Adipose tissue (tissue), 3 donors: ENCODE measurements at regions not wholly inside any gene's neighbourhood (a gene's known extent, or its start where the extent isn't known, plus 50 kb on each side); places are given as distances from the start of the nearest gene placed in this dataset.
"Not testable (repeated sequence)": the region's sequence is repeated elsewhere in the genome, so short reads cannot be mapped to it uniquely, and the experiment has no call there.

Source experiments
- H3K27ac ChIP-seq: one replicate; pipeline ENCODE4 v1.5.1; 2013; ENCODE audit warnings: low read depth, low read length
- WGBS, 3 donors: extraction: QIAGEN DNeasy Blood & Tissue Kit; methylation state at CpG; one replicate each; pipeline ENCODE4 v1.1.7; 2013; 5-methylcytosine and 5-hydroxymethylcytosine counted together
- donor health status: healthy with polysubstance abuse.
- donor health status: Bipolar disorder and iron deficiency.
- donor health status: healthy.

DNA sequence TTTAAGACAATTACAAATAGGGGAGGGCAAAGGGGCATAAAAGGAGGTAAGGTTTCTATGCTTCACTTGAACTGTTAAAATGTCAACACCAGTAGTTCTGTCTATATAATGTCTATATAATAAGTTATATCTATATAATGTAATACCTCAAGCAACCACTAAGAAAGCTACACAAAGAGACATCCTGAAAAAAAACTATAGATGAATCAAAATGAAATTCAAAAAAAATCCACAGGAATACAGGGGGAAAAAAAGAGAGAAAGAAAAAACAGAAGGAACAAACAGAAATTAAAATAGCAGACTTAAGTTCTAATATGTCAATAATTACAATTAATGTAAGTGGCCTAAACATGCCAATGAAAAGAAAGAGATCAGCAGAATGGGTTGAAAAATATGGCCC, 186.0 kb downstream of the KCTD15 start:
- H3K27ac ChIP-seq, result no peak overlapping the region

DNA sequence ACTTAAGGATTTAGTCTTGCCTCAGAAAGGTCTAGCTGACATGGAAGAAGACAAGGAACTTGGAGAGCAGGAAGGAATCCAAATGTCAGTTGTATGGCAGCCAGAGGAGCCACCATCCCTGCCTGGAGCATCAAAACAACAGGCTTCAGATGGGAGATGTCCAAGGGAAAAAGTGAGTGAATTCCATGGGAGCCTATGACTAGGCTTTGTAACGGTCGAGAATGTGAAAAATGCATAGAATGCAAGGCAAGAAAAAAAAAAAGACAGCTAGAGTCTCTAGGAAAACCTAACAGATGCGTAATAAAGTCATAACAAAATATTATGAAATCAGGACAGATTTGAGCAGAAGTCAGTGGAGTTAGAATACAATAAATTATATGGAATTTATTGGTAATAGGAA, 183.7 kb upstream of the LSM14A start:
- 70 to 74% (median 72%) methylated on average over 3 of the region's 3 CpGs for WGBS, 3 donors
- H3K27ac ChIP-seq, result no peak overlapping the region

- H3K27ac ChIP-seq, result no peak overlapping the region
- 48 to 53% (median 53%) methylated on average over 2 of the region's 2 CpGs for WGBS, 3 donors
Measured at GRCh38 chr19:33997690-33998089, 174.6 kb upstream of the LSM14A start.

- 28 to 40% (median 32%) methylated on average over 5 of the region's 5 CpGs for WGBS, 3 donors
- H3K27ac ChIP-seq, result no peak overlapping the region
Measured at GRCh38 chr19:33998302-33998701, 174.0 kb upstream of the LSM14A start.

- no peak overlapping the region for H3K27ac ChIP-seq
- 64 to 70% (median 66%) methylated on average over 4 of the region's 4 CpGs for WGBS, 3 donors
Measured at GRCh38 chr19:33998739-33999345, 173.5 kb upstream of the LSM14A start.

- no peak overlapping the region for H3K27ac ChIP-seq
- WGBS, 3 donors, result 48 to 63% (median 59%) methylated on average over 3 of the region's 3 CpGs
Measured at GRCh38 chr19:34017024-34017423, 155.3 kb upstream of the LSM14A start.

GRCh38 chr19:34017601-34018000, 154.7 kb upstream of the LSM14A start:
- WGBS, 3 donors, result 49 to 74% (median 73%) methylated on average over 5 of the region's 5 CpGs
- H3K27ac ChIP-seq, result no peak overlapping the region

DNA sequence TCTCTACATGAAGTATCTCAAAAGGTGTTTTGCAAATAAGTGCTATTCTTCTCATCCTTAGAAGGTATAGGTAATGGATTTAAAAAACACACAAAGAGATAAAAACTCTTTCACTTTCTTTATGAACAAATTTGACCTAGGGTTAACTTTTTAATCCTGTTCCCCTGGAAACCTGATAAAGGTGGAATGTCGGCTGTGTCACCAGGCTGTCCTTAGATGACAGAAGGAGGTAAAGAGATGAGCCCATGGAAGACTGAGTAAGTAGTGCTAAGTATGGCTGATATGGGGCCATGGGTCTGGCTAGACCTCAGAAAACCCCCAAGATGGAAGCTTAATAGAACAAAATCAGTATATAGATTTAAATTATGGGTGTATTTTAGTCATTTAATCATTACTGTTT, 153.8 kb upstream of the LSM14A start:
- H3K27ac ChIP-seq, result no peak overlapping the region
- WGBS, 3 donors, result 27 to 66% (median 59%) methylated on average over 1 of the region's 1 CpG

GRCh38 chr19:34023381-34023780, 148.9 kb upstream of the LSM14A start:
- H3K27ac ChIP-seq, result no peak overlapping the region
- WGBS, 3 donors, result 76 to 86% (median 84%) methylated on average over 5 of the region's 5 CpGs

DNA sequence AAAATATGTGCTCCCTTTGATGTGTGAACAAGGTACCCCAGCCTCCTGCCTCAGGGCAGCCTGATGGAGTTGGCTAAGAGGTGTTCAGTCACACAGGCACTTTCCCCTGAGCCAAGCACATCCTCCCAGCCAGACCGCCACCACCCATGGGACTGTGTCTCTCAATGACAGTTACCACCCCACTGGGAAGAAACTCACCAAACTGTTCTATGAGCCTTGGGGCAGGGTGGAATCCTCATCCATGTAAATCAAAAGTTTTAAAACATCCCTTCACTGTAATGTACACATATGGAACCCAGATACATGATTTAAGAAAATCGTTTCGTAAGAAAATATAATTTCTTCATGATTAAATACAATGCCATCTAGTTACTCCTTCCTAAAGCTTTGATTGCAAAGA, 138.4 kb upstream of the LSM14A start:
- WGBS, 3 donors, result 89 to 93% (median 92%) methylated on average over 3 of the region's 3 CpGs
- no peak overlapping the region for H3K27ac ChIP-seq

- H3K27ac ChIP-seq, result no peak overlapping the region
- 47 to 83% (median 70%) methylated on average over 2 of the region's 2 CpGs for WGBS, 3 donors
Measured at GRCh38 chr19:34034318-34034846, 137.9 kb upstream of the LSM14A start.

DNA sequence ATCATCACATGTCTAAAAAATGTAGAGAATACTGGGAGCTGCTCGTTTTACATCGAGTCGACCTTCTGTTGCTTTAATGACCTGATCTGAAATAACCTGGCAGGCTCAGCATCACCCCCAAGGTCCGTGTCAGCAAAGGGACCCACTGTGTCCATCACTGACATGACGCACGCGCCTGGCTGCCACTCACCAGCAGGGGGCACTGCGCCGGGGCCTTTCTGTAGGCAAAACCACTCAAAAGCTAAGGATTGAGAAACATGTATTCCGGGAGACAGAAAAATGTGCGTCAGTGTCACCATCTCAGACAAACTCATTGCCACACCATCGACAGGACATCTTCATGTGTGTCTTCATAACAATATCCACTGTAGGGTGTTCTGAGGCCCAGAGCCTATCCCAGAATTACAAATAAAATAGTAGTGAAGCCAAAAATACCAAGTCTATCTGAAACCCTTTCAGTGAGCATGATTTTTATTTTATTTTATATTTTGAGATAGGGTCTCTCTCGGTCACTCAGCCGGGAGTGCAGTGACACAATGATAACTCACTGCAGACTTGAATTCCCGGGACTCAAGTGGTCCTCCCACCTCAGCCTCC, 130.3 kb upstream of the LSM14A start:
- 21 to 26% (median 24%) methylated on average over 15 of the region's 15 CpGs for whole genome bisulfite sequencing, 3 donors
- no peak overlapping the region for H3K27ac ChIP-seq

DNA sequence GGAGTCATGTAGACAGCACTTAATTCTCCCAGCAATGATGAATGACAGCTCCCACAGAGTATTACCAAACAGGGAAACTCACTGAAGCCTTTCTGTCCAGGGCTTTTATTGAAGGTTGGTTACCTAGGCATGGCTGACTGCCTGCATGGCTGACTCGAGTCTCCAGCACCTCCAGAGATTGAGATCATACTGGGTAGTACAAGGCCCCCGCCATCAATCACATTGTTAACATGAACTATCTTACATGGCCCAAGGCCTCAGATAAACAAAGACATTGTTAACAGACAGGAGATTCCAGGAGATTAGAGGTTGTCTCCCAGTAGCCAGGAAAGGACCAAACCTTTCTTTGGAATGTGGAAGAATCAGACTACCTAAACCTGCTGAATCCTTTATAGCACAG, 128.3 kb upstream of the LSM14A start:
- WGBS, 3 donors, result 39 to 59% (median 55%) methylated on average over 2 of the region's 2 CpGs
- H3K27ac ChIP-seq, result no peak overlapping the region

DNA sequence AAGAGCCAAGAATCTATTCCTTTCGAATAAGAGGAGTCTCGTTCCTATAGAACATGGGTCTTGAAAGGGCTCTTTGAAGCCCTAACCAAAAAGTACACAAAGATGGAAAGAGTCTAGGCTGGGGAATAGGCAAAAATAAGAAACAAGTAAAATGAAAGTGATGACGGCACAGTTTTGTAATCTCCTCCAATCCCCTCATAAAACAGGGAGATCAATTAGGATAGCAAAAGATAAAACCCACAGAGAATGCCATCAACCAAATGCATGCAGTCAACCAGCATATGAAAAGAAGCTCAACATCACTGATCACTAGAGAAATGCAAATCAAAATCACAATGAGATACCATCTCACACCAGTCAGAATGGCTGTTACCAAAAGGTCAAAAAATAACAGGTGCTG, 122.4 kb upstream of the LSM14A start:
- H3K27ac ChIP-seq, result no peak overlapping the region
- 77 to 87% (median 85%) methylated on average over 3 of the region's 3 CpGs for WGBS, 3 donors

- not testable (repeated sequence) for H3K27ac ChIP-seq
- 78 to 92% (median 88%) methylated on average over 3 of the region's 3 CpGs for WGBS, 3 donors
Measured at GRCh38 chr19:34050430-34050829, 121.9 kb upstream of the LSM14A start.

- WGBS, 3 donors, result 82 to 84% (median 82%) methylated on average over 3 of the region's 3 CpGs
- H3K27ac ChIP-seq, result no peak overlapping the region
Measured at GRCh38 chr19:34051255-34051654, 121.0 kb upstream of the LSM14A start.

DNA sequence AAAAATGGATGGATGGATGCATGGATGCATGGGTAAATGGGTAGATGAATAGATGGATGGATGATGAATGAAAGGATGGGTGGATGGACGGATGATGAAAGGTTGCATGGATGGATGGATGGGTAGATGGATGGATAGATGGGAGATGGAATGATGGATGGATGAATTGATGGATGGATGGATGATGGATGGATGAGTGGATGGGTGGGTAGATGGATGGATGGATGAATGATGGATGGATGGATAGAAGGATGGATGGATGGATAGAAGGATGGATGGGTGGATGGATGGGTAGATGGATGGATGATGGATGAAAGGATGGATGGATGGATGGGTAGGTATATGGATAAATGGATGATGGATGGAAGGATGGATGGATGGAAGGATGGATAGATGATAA, 115.1 kb upstream of the LSM14A start:
- 82 to 89% (median 84%) methylated on average over 1 of the region's 1 CpG for WGBS, 3 donors
- H3K27ac ChIP-seq, result no peak overlapping the region

DNA sequence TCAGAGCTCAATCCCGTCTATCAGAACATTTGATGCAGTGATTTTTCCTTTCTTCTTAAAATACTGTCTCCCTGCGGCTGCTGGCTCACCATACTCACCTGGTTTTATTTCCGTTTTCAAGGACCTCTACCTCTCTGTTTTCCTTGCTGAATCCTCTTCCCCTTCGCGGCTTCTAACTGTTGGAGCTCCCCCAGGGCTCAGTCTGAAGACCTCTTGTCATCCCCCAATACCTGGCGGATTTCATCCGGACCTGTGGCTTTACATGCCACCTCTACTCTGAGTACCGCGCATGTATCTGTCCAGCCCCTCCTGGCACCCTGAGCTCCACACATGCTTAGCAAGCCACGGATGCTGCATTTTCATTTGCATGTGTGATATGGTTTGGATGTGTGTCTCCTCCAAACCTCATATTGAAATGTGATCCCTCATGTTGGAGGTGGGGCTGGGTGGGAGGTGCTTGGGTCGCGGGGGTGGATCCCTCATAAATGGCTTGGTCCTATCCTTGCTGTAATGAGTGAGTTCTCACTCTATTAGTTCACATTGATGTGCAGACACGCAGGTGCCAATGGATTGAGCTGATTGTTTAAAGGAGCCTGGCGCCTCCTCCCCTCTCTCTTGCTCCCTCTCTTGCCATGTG, 106.2 kb upstream of the LSM14A start:
- 30 to 40% (median 36%) methylated on average over 14 of the region's 14 CpGs for WGBS, 3 donors
- H3K27ac ChIP-seq, result no peak overlapping the region

DNA sequence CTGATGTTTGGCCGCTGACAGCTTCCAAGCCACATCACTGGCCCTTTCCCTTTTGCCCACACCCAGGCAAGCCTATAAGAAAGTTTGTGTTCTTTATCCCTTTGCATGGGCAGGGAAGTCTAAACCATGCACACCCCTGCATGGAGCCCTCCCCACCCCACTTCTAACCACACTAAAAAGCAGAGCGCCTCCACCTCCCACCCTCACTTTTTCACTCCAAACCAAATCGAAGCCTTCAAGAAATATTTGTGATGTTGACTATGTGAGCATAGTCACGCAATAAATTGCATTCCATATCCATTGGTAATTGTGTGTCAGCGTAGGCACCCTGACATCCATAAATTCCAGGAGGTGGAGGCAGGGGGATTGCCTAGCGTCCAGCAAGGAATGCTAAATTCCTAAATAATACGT, 104.4 kb upstream of the LSM14A start:
- no peak overlapping the region for H3K27ac ChIP-seq
- WGBS, 3 donors, result 52 to 80% (median 80%) methylated on average over 7 of the region's 7 CpGs

DNA sequence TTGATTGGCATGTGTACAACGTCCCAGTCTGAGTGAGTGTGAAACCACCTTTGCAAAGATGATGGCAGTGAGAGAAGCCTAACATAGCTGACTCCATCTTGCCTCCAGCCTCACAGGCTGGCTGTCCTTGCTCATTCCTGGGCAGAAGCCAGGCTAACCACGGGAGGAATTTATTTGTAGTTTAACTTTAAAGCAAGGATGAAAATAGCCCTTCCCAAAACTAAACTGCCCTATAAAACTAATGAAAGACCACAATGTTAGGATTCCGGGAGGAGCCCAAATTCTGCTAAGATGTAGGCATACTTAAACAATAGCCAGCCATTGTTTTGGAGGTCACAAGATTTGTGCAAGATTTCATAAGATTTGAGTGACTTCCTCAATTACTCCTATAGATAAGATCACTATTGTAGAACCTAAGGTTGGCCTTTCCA, 96.6 kb upstream of the LSM14A start:
- WGBS, 3 donors, result 40 to 46% (median 43%) methylated on average over 3 of the region's 3 CpGs
- H3K27ac ChIP-seq, result no peak overlapping the region
